Lung (tissue), 11 donors: ENCODE measurements at regions not wholly inside any gene's neighbourhood (a gene's known extent, or its start where the extent isn't known, plus 50 kb on each side); places are given as distances from the start of the nearest gene placed in this dataset.

Experiments
- ATAC-seq: fragments of 200-7000 bp; cut with Tn5 transposase; one replicate; pipeline ENCODE4 v1.9.1; 2020; ENCODE audit warnings: moderate number of reproducible peaks; ENCODE audit not compliant: insufficient read depth, low FRiP score
- DNase-seq, 3 donors: peaks; one replicate each; pipeline ENCODE4 v3.0.0-alpha.2; 2013 to 2017
- H3K27ac ChIP-seq, 2 donors: one replicate each; pipeline ENCODE4 v1.5.1; 2013; ENCODE audit warnings: mild to moderate bottlenecking in 2 of 2, moderate library complexity in 2 of 2, control low read depth in 1 of 2, inconsistent platforms in 1 of 2, low read depth in 1 of 2, low read length in 1 of 2
- H3K27me3 ChIP-seq, 3 donors: one replicate each; pipeline ENCODE4 v1.5.1; 2013; ENCODE audit warnings: low read length in 2 of 3; ENCODE audit not compliant: control insufficient read depth in 3 of 3, insufficient read depth in 3 of 3
- H3K36me3 ChIP-seq, 4 donors: one replicate each; pipeline ENCODE4 v1.5.1; 2013; ENCODE audit warnings: low read length in 4 of 4, mild to moderate bottlenecking in 1 of 4, moderate library complexity in 1 of 4; ENCODE audit not compliant: control insufficient read depth in 4 of 4, insufficient read depth in 4 of 4
- H3K4me1 ChIP-seq, 5 donors: one replicate each; pipeline ENCODE4 v1.5.1; 2013; ENCODE audit warnings: low read length in 5 of 5, mild to moderate bottlenecking in 2 of 5, moderate library complexity in 1 of 5; ENCODE audit not compliant: control insufficient read depth in 5 of 5, insufficient read depth in 5 of 5
- H3K4me3 ChIP-seq: one replicate; pipeline ENCODE4 v1.5.1; 2013; ENCODE audit warnings: mild to moderate bottlenecking, control low read depth, moderate library complexity
- H3K9ac ChIP-seq, 2 donors: one replicate each; pipeline ENCODE4 v1.5.1; 2013; ENCODE audit warnings: low read length in 2 of 2, control low read depth in 1 of 2; ENCODE audit not compliant: insufficient read depth in 1 of 2
- H3K9me3 ChIP-seq, 4 donors: one replicate each; pipeline ENCODE4 v1.5.1; 2013; ENCODE audit warnings: low read length in 3 of 4, mild to moderate bottlenecking in 1 of 4, moderate library complexity in 1 of 4; ENCODE audit not compliant: control insufficient read depth in 4 of 4, insufficient read depth in 3 of 4
- WGBS, 2 donors: extraction: QIAGEN DNeasy Blood & Tissue Kit; methylation state at CpG; one replicate each; pipeline ENCODE4 v1.1.7; 2013; 5-methylcytosine and 5-hydroxymethylcytosine counted together
- TF ChIP-seq, protein P1 (sequence below): IDR thresholded peaks from 2 replicates; pipeline ENCODE4 v1.5.1; 2012; ENCODE audit warnings: mild to moderate bottlenecking; ENCODE audit errors: control extremely low read depth, extremely low read depth
- donor health status: control.
- donor health status: control.
- donor health status: Bipolar disorder and iron deficiency.
- donor health status: healthy.
- donor health status: DM: yes; HTN: yes; CAD: no.

DNA sequence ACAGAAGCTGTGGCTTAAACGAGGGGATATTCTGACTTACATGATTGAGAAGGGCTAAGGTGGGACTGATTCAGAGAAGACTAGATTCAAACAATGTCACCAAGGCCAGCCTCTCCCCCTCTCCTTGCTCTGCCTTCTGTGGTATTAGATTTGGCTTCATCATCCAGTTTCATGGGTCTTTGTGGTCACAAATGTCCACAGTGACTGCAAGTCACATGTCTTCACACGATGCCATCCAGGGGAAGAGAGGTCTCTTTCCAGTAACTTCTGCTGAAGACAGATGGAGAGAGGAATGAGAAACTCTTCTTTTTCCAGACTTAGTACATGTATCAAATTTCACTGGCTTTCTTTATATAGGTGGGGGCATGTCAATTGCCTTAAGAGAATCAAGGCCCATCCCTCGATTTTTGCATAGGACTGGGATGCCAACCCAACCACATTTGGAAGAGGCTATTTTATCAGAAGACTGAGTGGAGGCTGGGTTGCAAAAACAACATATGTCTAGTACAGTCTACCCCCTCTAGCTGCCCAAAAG is 57.3 kb upstream of the HNF1B start:
- DNase-seq (no peak), ATAC-seq (no peak)
- Histone ChIP-seq H3K27ac (no peak overlapping the region), H3K4me1 (peaks cover 0 to 2% (median 0%) of the 10 kb centered on the region in 5 donors), H3K36me3 (no peaks in the 10 kb centered on the region), H3K9ac (no peak overlapping the region), H3K4me3 (no peak overlapping the region), H3K27me3 (no peaks in the 10 kb centered on the region), H3K9me3 (peaks cover 0 to 4% (median 1%) of the 10 kb centered on the region in 4 donors)
- TF ChIP-seq, protein P1, sequence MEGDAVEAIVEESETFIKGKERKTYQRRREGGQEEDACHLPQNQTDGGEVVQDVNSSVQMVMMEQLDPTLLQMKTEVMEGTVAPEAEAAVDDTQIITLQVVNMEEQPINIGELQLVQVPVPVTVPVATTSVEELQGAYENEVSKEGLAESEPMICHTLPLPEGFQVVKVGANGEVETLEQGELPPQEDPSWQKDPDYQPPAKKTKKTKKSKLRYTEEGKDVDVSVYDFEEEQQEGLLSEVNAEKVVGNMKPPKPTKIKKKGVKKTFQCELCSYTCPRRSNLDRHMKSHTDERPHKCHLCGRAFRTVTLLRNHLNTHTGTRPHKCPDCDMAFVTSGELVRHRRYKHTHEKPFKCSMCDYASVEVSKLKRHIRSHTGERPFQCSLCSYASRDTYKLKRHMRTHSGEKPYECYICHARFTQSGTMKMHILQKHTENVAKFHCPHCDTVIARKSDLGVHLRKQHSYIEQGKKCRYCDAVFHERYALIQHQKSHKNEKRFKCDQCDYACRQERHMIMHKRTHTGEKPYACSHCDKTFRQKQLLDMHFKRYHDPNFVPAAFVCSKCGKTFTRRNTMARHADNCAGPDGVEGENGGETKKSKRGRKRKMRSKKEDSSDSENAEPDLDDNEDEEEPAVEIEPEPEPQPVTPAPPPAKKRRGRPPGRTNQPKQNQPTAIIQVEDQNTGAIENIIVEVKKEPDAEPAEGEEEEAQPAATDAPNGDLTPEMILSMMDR = no peak
- 75 to 76% methylated on average over 3 of the region's 3 CpGs for whole genome bisulfite sequencing, 2 donors

- H3K4me1 ChIP-seq = peaks cover 0 to 2% (median 0%) of the 10 kb centered on the region in 5 donors
- H3K27me3 ChIP-seq = no peaks in the 10 kb centered on the region
- ATAC-seq = no peak
- WGBS, 2 donors = 61 to 86% methylated on average over 5 of the region's 5 CpGs
- TF ChIP-seq, protein P1 = no peak
- no peaks in the 10 kb centered on the region for H3K36me3 ChIP-seq
- DNase-seq = no peak
- no peak overlapping the region for H3K4me3 ChIP-seq
- no peak overlapping the region for H3K9ac ChIP-seq
- peaks cover 0 to 4% (median 1%) of the 10 kb centered on the region in 4 donors for H3K9me3 ChIP-seq
- no peak overlapping the region for H3K27ac ChIP-seq
Measured at GRCh38 chr17:37801171-37801570, 56.3 kb upstream of the HNF1B start.

- Histone ChIP-seq H3K9ac (no peak overlapping the region), H3K36me3 (no peaks in the 10 kb centered on the region), H3K9me3 (peaks cover 0 to 4% (median 1%) of the 10 kb centered on the region in 4 donors), H3K27ac (no peak overlapping the region), H3K27me3 (no peaks in the 10 kb centered on the region), H3K4me1 (no peaks in the 10 kb centered on the region), H3K4me3 (no peak overlapping the region)
- TF ChIP-seq, protein P1 = no peak
- DNase-seq (no peak), ATAC-seq (no peak)
Measured at GRCh38 chr17:37797206-37797605, 52.3 kb upstream of the HNF1B start.

- Histone ChIP-seq H3K27ac (no peak overlapping the region), H3K9ac (no peak overlapping the region), H3K9me3 (peaks cover 0 to 4% (median 1%) of the 10 kb centered on the region in 4 donors), H3K27me3 (no peaks in the 10 kb centered on the region), H3K4me3 (no peak overlapping the region), H3K36me3 (no peaks in the 10 kb centered on the region), H3K4me1 (no peaks in the 10 kb centered on the region)
- TF ChIP-seq, protein P1 = no peak
- ATAC-seq (no peak), DNase-seq (peak; percentile 21 to 52 (median 47))
- WGBS, 2 donors = 76 to 86% methylated on average over 8 of the region's 8 CpGs
Measured at GRCh38 chr17:37796076-37796475, 51.2 kb upstream of the HNF1B start.
